ENCODE measurements at regions not wholly inside any gene's neighbourhood (a gene's known extent, or its start where the extent isn't known, plus 50 kb on each side); places are given as distances from the start of the nearest gene placed in this dataset.
A peak's percentile ranks its signal among the peaks of the same experiment; 100 is the strongest.

GRCh38 chr12:116436561-116437249 lies 122.5 kb upstream of the MAP1LC3B2 start:
- TF ChIP-seq SP1 (IDR thresholded peaks at IDR 0.05) (peak; percentile 88), RXRA (IDR thresholded peaks at IDR 0.05) (peak; percentile 82 to 92), YY1 (IDR thresholded peaks at IDR 0.05) (no peak), EGR1 (IDR thresholded peaks at IDR 0.05; ENCODE audit: low read depth in 2 of 2) (peak; percentile 78 to 92)
- TF ChIP-seq, protein P1, sequence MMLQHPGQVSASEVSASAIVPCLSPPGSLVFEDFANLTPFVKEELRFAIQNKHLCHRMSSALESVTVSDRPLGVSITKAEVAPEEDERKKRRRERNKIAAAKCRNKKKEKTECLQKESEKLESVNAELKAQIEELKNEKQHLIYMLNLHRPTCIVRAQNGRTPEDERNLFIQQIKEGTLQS (IDR thresholded peaks at IDR 0.05), result no peak
- TF ChIP-seq, protein P2, sequence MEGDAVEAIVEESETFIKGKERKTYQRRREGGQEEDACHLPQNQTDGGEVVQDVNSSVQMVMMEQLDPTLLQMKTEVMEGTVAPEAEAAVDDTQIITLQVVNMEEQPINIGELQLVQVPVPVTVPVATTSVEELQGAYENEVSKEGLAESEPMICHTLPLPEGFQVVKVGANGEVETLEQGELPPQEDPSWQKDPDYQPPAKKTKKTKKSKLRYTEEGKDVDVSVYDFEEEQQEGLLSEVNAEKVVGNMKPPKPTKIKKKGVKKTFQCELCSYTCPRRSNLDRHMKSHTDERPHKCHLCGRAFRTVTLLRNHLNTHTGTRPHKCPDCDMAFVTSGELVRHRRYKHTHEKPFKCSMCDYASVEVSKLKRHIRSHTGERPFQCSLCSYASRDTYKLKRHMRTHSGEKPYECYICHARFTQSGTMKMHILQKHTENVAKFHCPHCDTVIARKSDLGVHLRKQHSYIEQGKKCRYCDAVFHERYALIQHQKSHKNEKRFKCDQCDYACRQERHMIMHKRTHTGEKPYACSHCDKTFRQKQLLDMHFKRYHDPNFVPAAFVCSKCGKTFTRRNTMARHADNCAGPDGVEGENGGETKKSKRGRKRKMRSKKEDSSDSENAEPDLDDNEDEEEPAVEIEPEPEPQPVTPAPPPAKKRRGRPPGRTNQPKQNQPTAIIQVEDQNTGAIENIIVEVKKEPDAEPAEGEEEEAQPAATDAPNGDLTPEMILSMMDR (IDR thresholded peaks at IDR 0.05; ENCODE audit: low read depth, low read length, missing input control), result no peak
